RWPE2 (cell line): ENCODE measurements at regions not wholly inside any gene's neighbourhood (a gene's known extent, or its start where the extent isn't known, plus 50 kb on each side); places are given as distances from the start of the nearest gene placed in this dataset.
"Not testable (repeated sequence)": the region's sequence is repeated elsewhere in the genome, so short reads cannot be mapped to it uniquely, and the experiment has no call there.

ENCODE experiments used
- ATAC-seq: fragments of 200-7000 bp; cut with Tn5 transposase; 3 replicates; pipeline ENCODE4 v1.9.1; 2021; ENCODE audit warnings: low read depth
- DNase-seq: peaks from one replicate; pipeline ENCODE4 v3.0.0-alpha.2; 2020; ENCODE audit warnings: low spot score
- H3K27ac ChIP-seq: fragments of 450-650 bp; 2 replicates; pipeline ENCODE4 v1.5.1; 2017; ENCODE audit warnings: mild to moderate bottlenecking; ENCODE audit not compliant: poor library complexity, severe bottlenecking
- H3K27me3 ChIP-seq: fragments of 250-450 bp; sonication (Bioruptor Pico); 2 replicates; pipeline ENCODE4 v1.5.1; 2021; ENCODE audit warnings: mild to moderate bottlenecking, moderate library complexity; ENCODE audit not compliant: insufficient read depth, poor library complexity, severe bottlenecking
- H3K36me3 ChIP-seq: fragments of 250-450 bp; sonication (Bioruptor Pico); 2 replicates; pipeline ENCODE4 v1.5.1; 2020; ENCODE audit warnings: low read depth, mild to moderate bottlenecking, moderate library complexity
- H3K4me1 ChIP-seq: fragments of 250-450 bp; sonication (Bioruptor Pico); 2 replicates; pipeline ENCODE4 v1.5.1; 2021; ENCODE audit warnings: mild to moderate bottlenecking, moderate library complexity; ENCODE audit not compliant: insufficient read depth, poor library complexity, severe bottlenecking
- H3K4me3 ChIP-seq: fragments of 250-450 bp; sonication (Bioruptor Pico); 2 replicates; pipeline ENCODE4 v1.5.1; 2021; ENCODE audit warnings: mild to moderate bottlenecking, moderate library complexity; ENCODE audit not compliant: severe bottlenecking
- H3K9me3 ChIP-seq: fragments of 250-450 bp; sonication (Bioruptor Pico); 2 replicates; pipeline ENCODE4 v1.5.1; 2021; ENCODE audit warnings: mild to moderate bottlenecking, moderate library complexity; ENCODE audit not compliant: severe bottlenecking
- CTCF ChIP-seq: fragments of 450-650 bp; IDR thresholded peaks from one replicate; pipeline ENCODE4 v1.5.1; 2017; ENCODE audit warnings: mild to moderate bottlenecking, moderate library complexity; ENCODE audit not compliant: poor library complexity, severe bottlenecking

GRCh38 chr1:30083800-30084464 is 639.5 kb downstream of the MATN1 start:
- Histone ChIP-seq H3K4me1 (peaks cover 15% of the 10 kb centered on the region), H3K27ac (peak overlapping the region; percentile 38), H3K36me3 (no peaks in the 10 kb centered on the region), H3K27me3 (no peaks in the 10 kb centered on the region), H3K4me3 (no peak overlapping the region), H3K9me3 (no peaks in the 10 kb centered on the region)
- no peak for TF ChIP-seq CTCF
- DNase-seq: no peak
- ATAC-seq: peak; percentile 91

GRCh38 chr1:30081379-30082102 is 641.8 kb downstream of the MATN1 start:
- DNase-seq (no peak), ATAC-seq (no peak)
- H3K4me1 ChIP-seq: peaks cover 15% of the 10 kb centered on the region
- no peaks in the 10 kb centered on the region for H3K9me3 ChIP-seq
- no peak overlapping the region for H3K4me3 ChIP-seq
- no peaks in the 10 kb centered on the region for H3K27me3 ChIP-seq
- no peaks in the 10 kb centered on the region for H3K36me3 ChIP-seq
- no peak overlapping the region for H3K27ac ChIP-seq
- no peak for TF ChIP-seq CTCF

DNA sequence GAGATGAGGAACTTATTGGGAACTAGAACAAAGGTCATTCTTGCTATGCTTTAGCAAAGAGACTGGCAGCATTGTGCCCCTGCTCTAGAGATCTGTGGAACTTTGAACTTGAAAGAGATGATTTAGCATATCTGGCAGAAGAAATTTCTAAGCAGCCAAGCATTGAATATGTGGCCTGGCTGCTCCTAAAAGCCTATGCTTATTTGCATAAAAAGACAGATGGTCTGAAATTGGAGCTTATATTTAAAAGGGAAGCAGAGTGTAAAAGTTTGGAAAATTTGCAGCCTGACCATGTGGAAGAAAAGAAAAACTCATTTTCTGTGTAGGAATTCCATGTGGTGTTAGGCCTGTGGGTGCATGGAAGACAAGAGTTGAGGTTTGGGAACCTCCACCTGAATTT is 647.5 kb downstream of the MATN1 start:
- H3K27ac ChIP-seq, DNase-seq, ATAC-seq, H3K4me3 ChIP-seq, H3K27me3 ChIP-seq, H3K4me1 ChIP-seq, H3K36me3 ChIP-seq, H3K9me3 ChIP-seq: not testable (repeated sequence)

DNA sequence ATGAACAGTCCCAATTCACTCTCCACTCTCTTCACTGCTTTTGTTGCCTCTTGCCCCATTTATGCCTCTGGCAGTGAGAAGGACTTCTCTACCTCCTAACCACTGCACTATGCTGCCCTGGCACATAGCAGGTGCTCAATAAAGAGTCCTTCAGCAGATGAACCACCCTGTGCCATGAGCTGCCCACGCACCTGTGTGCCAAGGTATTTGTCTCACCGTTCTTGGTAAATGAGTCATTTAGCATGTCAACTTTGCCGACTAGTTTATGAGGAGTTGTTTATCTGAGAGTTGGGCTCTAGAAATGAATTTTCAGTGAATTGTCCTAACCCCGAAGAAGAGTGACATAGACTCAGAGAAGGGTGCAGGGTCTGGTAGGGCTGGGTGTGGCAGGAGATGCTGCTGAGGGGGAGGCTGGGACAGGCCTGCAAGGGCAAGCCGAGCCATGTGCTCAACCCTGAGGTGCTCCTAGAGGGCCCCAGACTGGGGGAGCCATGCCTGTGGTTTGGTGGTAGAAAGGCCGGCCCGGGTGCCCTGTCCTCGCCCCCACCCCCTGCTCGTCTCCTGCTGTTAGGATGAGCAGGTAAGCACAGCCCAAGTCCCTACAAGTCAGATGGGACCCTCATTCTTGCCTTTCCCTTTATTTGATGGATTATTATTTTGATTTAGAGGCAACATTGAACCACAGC is 654.5 kb downstream of the MATN1 start:
- Histone ChIP-seq H3K36me3 (no peaks in the 10 kb centered on the region), H3K4me1 (peaks cover 3% of the 10 kb centered on the region), H3K27ac (no peak overlapping the region), H3K4me3 (no peak overlapping the region), H3K27me3 (no peaks in the 10 kb centered on the region), H3K9me3 (no peaks in the 10 kb centered on the region)
- no peak for TF ChIP-seq CTCF
- peak; percentile 58 for ATAC-seq
- DNase-seq: no peak

DNA sequence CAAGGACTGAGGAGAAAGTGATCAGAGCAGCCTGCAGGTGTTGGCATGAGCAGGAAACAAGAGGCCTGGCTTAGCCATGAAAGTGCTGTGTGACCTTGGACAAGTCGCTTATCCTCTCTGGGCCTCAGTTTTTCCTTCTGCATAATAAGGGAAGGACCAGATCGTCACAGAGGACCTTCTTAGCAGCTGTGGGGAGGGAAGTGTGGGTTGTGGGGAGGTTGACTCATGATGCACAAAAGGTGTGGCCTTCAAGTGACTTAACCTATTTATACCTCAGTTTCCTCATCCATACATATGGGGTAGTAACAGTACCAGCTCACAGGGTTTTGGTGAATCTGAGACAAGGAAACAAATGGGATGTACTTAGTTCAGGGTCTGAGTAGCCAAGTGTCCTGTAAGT is 658.8 kb downstream of the MATN1 start:
- H3K27ac ChIP-seq: no peak overlapping the region
- H3K27me3 ChIP-seq: no peaks in the 10 kb centered on the region
- ATAC-seq (no peak), DNase-seq (no peak)
- TF ChIP-seq CTCF: no peak
- H3K36me3 ChIP-seq: no peaks in the 10 kb centered on the region
- no peaks in the 10 kb centered on the region for H3K9me3 ChIP-seq
- H3K4me3 ChIP-seq: no peak overlapping the region
- peaks cover 3% of the 10 kb centered on the region for H3K4me1 ChIP-seq
